ENCODE measurements at regions not wholly inside any gene's neighbourhood (a gene's known extent, or its start where the extent isn't known, plus 50 kb on each side); places are given as distances from the start of the nearest gene placed in this dataset.

DNA sequence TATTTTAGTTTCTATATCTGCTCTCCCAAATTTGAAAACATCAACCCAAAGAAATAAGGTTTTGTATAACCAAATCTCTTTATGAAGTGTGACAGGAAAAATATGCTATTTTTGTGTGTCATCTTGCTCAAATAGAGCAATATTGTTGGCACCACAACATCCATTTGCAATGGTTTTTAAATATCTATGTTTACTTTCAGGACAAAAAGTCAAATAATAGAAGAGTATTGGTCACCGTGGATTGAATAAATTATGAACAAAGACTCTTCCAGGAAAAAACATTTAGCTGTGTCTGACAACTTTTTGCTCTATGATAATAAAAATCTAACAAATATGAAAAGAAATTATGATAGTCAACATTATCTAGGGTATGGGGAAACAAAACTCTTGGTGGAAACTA lies 439.2 kb downstream of the BTG1 start:
- no peaks in the 10 kb centered on the region for H3K36me3 ChIP-seq (ENCODE audit: low read length)
- TF ChIP-seq EZH2phosphoT487 (conservative IDR thresholded peaks at IDR 0.05; ENCODE audit: low read length) = no peak
- TF ChIP-seq, protein P1, sequence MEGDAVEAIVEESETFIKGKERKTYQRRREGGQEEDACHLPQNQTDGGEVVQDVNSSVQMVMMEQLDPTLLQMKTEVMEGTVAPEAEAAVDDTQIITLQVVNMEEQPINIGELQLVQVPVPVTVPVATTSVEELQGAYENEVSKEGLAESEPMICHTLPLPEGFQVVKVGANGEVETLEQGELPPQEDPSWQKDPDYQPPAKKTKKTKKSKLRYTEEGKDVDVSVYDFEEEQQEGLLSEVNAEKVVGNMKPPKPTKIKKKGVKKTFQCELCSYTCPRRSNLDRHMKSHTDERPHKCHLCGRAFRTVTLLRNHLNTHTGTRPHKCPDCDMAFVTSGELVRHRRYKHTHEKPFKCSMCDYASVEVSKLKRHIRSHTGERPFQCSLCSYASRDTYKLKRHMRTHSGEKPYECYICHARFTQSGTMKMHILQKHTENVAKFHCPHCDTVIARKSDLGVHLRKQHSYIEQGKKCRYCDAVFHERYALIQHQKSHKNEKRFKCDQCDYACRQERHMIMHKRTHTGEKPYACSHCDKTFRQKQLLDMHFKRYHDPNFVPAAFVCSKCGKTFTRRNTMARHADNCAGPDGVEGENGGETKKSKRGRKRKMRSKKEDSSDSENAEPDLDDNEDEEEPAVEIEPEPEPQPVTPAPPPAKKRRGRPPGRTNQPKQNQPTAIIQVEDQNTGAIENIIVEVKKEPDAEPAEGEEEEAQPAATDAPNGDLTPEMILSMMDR (IDR thresholded peaks at IDR 0.05; ENCODE audit: insufficient read depth, low read length, poor library complexity, severe bottlenecking) = no peak

DNA sequence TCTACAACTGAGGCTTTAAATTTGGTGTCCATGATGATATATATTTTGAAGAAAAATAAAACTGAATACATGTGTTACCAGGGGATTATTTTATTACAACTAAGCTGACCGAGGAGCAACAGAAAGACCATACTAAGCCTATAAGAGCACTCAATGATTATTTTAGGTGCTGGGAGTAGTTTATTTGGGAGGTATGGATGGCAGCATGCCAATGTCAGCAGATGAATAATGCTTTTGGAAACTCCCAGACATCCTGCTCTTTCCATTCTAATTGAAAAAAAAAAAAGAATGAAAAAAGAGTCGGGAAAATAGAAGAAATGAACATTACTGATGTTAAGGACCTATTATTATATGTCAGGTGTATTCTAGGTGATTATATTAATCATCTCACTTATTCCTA lies 441.2 kb downstream of the BTG1 start:
- Histone ChIP-seq H3K27me3 (ENCODE audit: low read length) (no peaks in the 10 kb centered on the region), H3K9me3 (ENCODE audit: insufficient read depth, low read length) (no peaks in the 10 kb centered on the region), H3F3A (ENCODE audit: insufficient read depth) (no peaks in the 10 kb centered on the region), H3K4me2 (ENCODE audit: low read depth, low read length, poor library complexity, severe bottlenecking) (no peak overlapping the region), H3K9ac (ENCODE audit: low read length) (no peak overlapping the region), H3K27ac (ENCODE audit: low read depth, low read length) (no peak overlapping the region), H3K79me2 (ENCODE audit: insufficient read depth, low read length) (no peaks in the 10 kb centered on the region), H2AFZ (ENCODE audit: low read depth, low read length, severe bottlenecking) (no peak overlapping the region), H3K36me3 (ENCODE audit: low read length) (no peaks in the 10 kb centered on the region), H4K20me1 (ENCODE audit: low read depth, low read length) (no peaks in the 10 kb centered on the region), H3K4me3 (ENCODE audit: insufficient read depth, low read length, poor library complexity, severe bottlenecking) (no peak overlapping the region), H3K9me2 (replicated peaks; ENCODE audit: insufficient read depth, low read length) (no peaks in the 10 kb centered on the region)
- TF ChIP-seq EZH2phosphoT487 (conservative IDR thresholded peaks at IDR 0.05; ENCODE audit: low read length) = no peak
- TF ChIP-seq, protein P1 (IDR thresholded peaks at IDR 0.05; ENCODE audit: insufficient read depth, low read length, poor library complexity, severe bottlenecking) = no peak

More for the DNA sequence above, 439.2 kb downstream of the BTG1 start:
- Histone ChIP-seq H3K9me2 (replicated peaks; ENCODE audit: insufficient read depth, low read length) (no peaks in the 10 kb centered on the region), H2AFZ (ENCODE audit: low read depth, low read length, severe bottlenecking) (no peak overlapping the region), H3K27me3 (ENCODE audit: low read length) (no peaks in the 10 kb centered on the region), H3K4me2 (ENCODE audit: low read depth, low read length, poor library complexity, severe bottlenecking) (no peak overlapping the region), H3K9ac (ENCODE audit: low read length) (no peak overlapping the region), H3K79me2 (ENCODE audit: insufficient read depth, low read length) (no peaks in the 10 kb centered on the region), H3K27ac (ENCODE audit: low read depth, low read length) (no peak overlapping the region), H3K4me3 (ENCODE audit: insufficient read depth, low read length, poor library complexity, severe bottlenecking) (no peak overlapping the region), H4K20me1 (ENCODE audit: low read depth, low read length) (no peaks in the 10 kb centered on the region), H3K9me3 (ENCODE audit: insufficient read depth, low read length) (no peaks in the 10 kb centered on the region), H3F3A (ENCODE audit: insufficient read depth) (no peaks in the 10 kb centered on the region)

DNA sequence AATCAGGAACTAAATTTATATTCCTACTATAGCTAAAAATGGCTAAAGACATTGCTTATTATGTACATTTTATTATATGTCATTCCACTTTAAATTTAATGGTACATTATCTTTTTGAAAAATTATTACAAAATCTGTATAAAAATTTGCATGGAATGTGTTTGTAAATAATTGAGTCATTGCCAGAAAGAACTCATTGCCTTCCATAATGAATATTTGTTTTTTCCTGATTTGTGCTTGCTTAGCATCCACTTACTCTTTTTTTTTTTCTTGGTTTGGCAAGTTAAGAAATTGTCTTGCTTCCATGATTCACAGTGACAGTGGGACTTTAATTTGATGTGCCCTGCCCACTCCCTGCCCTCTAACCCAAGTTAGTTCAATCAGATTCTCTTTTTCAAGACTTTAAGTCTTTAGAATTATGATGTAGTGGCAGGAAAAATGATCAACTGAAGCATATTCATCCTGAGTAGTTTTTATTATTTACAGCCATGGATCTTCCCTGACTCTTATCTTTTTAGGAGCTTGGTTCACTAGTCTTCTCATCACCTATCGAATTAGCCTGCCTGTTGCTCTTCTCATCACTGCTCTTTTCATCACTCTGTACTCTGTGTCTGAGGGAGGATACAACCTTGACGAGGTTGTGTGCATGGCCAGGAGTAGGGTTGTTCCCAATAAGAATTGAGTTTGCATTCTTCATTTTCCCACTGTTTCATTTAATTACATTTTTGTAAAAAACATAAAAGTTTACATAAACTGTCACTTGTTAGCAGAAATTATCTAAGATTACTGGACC lies 442.0 kb downstream of the BTG1 start:
- no peaks in the 10 kb centered on the region for H3K36me3 ChIP-seq (ENCODE audit: low read length)
- no peak overlapping the region for H2AFZ ChIP-seq (ENCODE audit: low read depth, low read length, severe bottlenecking)
- no peak overlapping the region for H3K27ac ChIP-seq (ENCODE audit: low read depth, low read length)
- H3K9me2 ChIP-seq (replicated peaks; ENCODE audit: insufficient read depth, low read length) = no peaks in the 10 kb centered on the region
- H3K9ac ChIP-seq (ENCODE audit: low read length) = no peak overlapping the region
- TF ChIP-seq EZH2phosphoT487 (conservative IDR thresholded peaks at IDR 0.05; ENCODE audit: low read length) = no peak
- TF ChIP-seq, protein P1 (IDR thresholded peaks at IDR 0.05; ENCODE audit: insufficient read depth, low read length, poor library complexity, severe bottlenecking) = no peak
- no peak overlapping the region for H3K4me3 ChIP-seq (ENCODE audit: insufficient read depth, low read length, poor library complexity, severe bottlenecking)
- H3K79me2 ChIP-seq (ENCODE audit: insufficient read depth, low read length) = no peaks in the 10 kb centered on the region
- no peaks in the 10 kb centered on the region for H4K20me1 ChIP-seq (ENCODE audit: low read depth, low read length)
- H3K9me3 ChIP-seq (ENCODE audit: insufficient read depth, low read length) = no peaks in the 10 kb centered on the region
- H3K27me3 ChIP-seq (ENCODE audit: low read length) = no peaks in the 10 kb centered on the region
- no peak overlapping the region for H3K4me2 ChIP-seq (ENCODE audit: low read depth, low read length, poor library complexity, severe bottlenecking)
- H3F3A ChIP-seq (ENCODE audit: insufficient read depth) = no peaks in the 10 kb centered on the region

All from SU-DHL-6 (cell line).